ENCODE measurements at regions not wholly inside any gene's neighbourhood (a gene's known extent, or its start where the extent isn't known, plus 50 kb on each side); places are given as distances from the start of the nearest gene placed in this dataset.
"Not testable (repeated sequence)": the region's sequence is repeated elsewhere in the genome, so short reads cannot be mapped to it uniquely, and the experiment has no call there.

GRCh38 chr13:27327633-27328032 is 57.0 kb downstream of the RASL11A start:
- no peaks in the 10 kb centered on the region for H3K36me3 Mint-ChIP-seq
- H3K9me3 Mint-ChIP-seq, result no peaks in the 10 kb centered on the region
- DNase-seq (no peak), ATAC-seq (ENCODE audit: low read depth) (no peak)
- peaks cover 1% of the 10 kb centered on the region for H3K27me3 Mint-ChIP-seq
- H3K27ac Mint-ChIP-seq, result no peak overlapping the region
- POLR2A ChIA-PET, result no interaction called here
- H3K4me3 Mint-ChIP-seq, result no peak overlapping the region
- no peaks in the 10 kb centered on the region for H3K4me1 Mint-ChIP-seq

- H3K27ac Mint-ChIP-seq, result no peak overlapping the region
These were observed 58.6 kb downstream of the RASL11A start for GRCh38 chr13:27329210-27329609.

DNA sequence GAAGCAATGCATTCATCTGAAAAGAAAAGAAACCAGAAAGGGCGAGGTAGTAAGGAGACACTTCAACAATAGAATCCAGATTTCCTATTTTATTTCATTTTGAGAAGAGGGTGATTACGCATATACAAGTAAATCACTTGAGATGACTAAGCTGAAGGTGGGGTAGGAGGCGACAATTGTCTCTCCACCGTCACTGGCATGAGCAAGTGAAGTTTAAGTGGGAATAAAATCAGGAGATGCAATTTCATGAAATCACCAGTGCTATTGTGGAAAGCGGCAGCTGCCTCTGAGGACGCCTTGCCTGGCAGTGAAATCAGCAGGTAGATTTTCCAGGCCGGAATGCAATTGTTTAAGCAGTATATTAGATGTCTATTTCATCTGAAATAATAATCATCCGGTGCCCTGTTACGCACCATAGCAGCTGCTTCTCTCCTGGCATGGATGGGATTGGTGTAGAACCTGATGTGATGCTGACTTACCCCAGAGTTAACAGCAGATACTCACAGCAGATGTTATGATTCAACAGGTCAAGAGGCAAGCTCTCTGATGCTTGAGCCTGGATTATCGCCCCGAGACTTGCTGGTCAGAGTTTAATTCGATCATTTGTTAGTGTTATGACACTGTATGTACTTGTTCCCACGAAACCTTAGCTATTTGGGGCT is 64.3 kb downstream of the RASL11A start:
- H3K27me3 Mint-ChIP-seq, result peaks cover 4% of the 10 kb centered on the region
- POLR2A ChIA-PET, result interaction anchor here (0.7 kb wide), 1 partner anchor 125 kb away, joined by 3 read pairs; no protein-coding TSS in a partner anchor
- DNase-seq (no peak), ATAC-seq (ENCODE audit: low read depth) (no peak)
- H3K27ac Mint-ChIP-seq, result no peak overlapping the region
- no peaks in the 10 kb centered on the region for H3K36me3 Mint-ChIP-seq
- no peak overlapping the region for H3K4me3 Mint-ChIP-seq
- no peaks in the 10 kb centered on the region for H3K9me3 Mint-ChIP-seq
- peaks cover 1% of the 10 kb centered on the region for H3K4me1 Mint-ChIP-seq

More at GRCh38 chr13:27329210-27329609, 58.6 kb downstream of the RASL11A start:
- Mint-ChIP-seq H3K27me3 (peaks cover 4% of the 10 kb centered on the region), H3K4me1 (peaks cover 1% of the 10 kb centered on the region), H3K36me3 (no peaks in the 10 kb centered on the region), H3K9me3 (no peaks in the 10 kb centered on the region), H3K4me3 (no peak overlapping the region)
- POLR2A ChIA-PET, result no interaction called here
- ATAC-seq (ENCODE audit: low read depth) (no peak), DNase-seq (no peak)

GRCh38 chr13:27336014-27336673 is 65.5 kb downstream of the RASL11A start:
- ATAC-seq (ENCODE audit: low read depth) (no peak), DNase-seq (no peak)
- peaks cover 1% of the 10 kb centered on the region for H3K4me1 Mint-ChIP-seq
- POLR2A ChIA-PET, result interaction anchor here (0.7 kb wide), 1 partner anchor 127 kb away, joined by 3 read pairs; no protein-coding TSS in a partner anchor
- H3K4me3 Mint-ChIP-seq, result no peak overlapping the region
- no peaks in the 10 kb centered on the region for H3K36me3 Mint-ChIP-seq
- peaks cover 8% of the 10 kb centered on the region for H3K27me3 Mint-ChIP-seq
- H3K9me3 Mint-ChIP-seq, result no peaks in the 10 kb centered on the region
- no peak overlapping the region for H3K27ac Mint-ChIP-seq

- POLR2A ChIA-PET, result no interaction called here
- H3K9me3 Mint-ChIP-seq, result no peaks in the 10 kb centered on the region
These were observed 67.6 kb downstream of the RASL11A start for GRCh38 chr13:27338207-27338606.

GRCh38 chr13:27338816-27339215 is 68.2 kb downstream of the RASL11A start:
- H3K9me3 Mint-ChIP-seq, result no peaks in the 10 kb centered on the region
- H3K4me3 Mint-ChIP-seq, result no peak overlapping the region
- DNase-seq (no peak), ATAC-seq (ENCODE audit: low read depth) (no peak)
- no peak overlapping the region for H3K27ac Mint-ChIP-seq
- H3K27me3 Mint-ChIP-seq, result peaks cover 3% of the 10 kb centered on the region
- POLR2A ChIA-PET, result no interaction called here
- no peaks in the 10 kb centered on the region for H3K4me1 Mint-ChIP-seq
- H3K36me3 Mint-ChIP-seq, result no peaks in the 10 kb centered on the region

More at GRCh38 chr13:27338207-27338606, 67.6 kb downstream of the RASL11A start:
- Mint-ChIP-seq H3K36me3 (no peaks in the 10 kb centered on the region), H3K4me3 (no peak overlapping the region), H3K27me3 (peaks cover 3% of the 10 kb centered on the region), H3K4me1 (no peaks in the 10 kb centered on the region), H3K27ac (peak overlapping the region; percentile 49)
- no peak for DNase-seq
- no peak for ATAC-seq (ENCODE audit: low read depth)

GRCh38 chr13:27339299-27339698 is 68.7 kb downstream of the RASL11A start:
- no peak overlapping the region for H3K27ac Mint-ChIP-seq
- peaks cover 3% of the 10 kb centered on the region for H3K27me3 Mint-ChIP-seq
- ATAC-seq (ENCODE audit: low read depth), result peak; percentile 66
- POLR2A ChIA-PET, result no interaction called here
- H3K4me1 Mint-ChIP-seq, result no peaks in the 10 kb centered on the region
- H3K9me3 Mint-ChIP-seq, result no peaks in the 10 kb centered on the region
- H3K4me3 Mint-ChIP-seq, result no peak overlapping the region
- peak; percentile 38 for DNase-seq
- H3K36me3 Mint-ChIP-seq, result no peaks in the 10 kb centered on the region

- DNase-seq, result no peak
- no peaks in the 10 kb centered on the region for H3K9me3 Mint-ChIP-seq
- H3K4me3 Mint-ChIP-seq, result no peak overlapping the region
- H3K27ac Mint-ChIP-seq, result no peak overlapping the region
- no peaks in the 10 kb centered on the region for H3K4me1 Mint-ChIP-seq
- ATAC-seq (ENCODE audit: low read depth), result no peak
- POLR2A ChIA-PET, result no interaction called here
- peaks cover 11% of the 10 kb centered on the region for H3K27me3 Mint-ChIP-seq
- no peaks in the 10 kb centered on the region for H3K36me3 Mint-ChIP-seq
These were observed 71.0 kb downstream of the RASL11A start for GRCh38 chr13:27341616-27342015.

DNA sequence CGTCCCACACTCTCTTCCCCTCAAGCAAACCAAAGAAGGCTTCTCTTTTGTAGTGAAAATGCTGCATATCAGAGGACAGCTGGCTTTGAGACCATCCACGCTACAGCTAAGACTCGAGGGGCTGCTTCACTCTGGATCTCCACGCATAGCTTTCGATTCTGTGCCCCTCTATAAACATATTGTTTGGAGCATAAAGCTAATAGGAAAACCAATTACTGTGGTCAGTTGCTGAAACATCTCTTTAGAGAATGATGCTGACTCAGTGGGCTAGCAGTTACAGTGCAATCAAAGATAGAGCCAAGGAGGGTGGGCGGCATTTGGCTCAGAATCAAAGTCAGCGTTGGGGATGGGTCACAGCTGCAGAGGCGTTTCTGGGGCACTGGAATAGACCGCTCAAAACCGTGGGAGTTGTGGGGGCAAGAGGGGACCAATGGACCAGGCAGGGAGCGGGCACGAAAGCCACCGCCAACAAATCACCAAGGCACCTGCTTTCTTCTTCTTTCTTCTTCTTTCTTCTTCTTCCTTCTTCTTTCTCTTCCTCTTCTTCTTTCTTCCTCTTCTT is 76.7 kb downstream of the RASL11A start:
- H3K27ac Mint-ChIP-seq, result no peak overlapping the region
- DNase-seq (no peak), ATAC-seq (ENCODE audit: low read depth) (no peak)
- POLR2A ChIA-PET, result no interaction called here
- H3K36me3 Mint-ChIP-seq, result no peaks in the 10 kb centered on the region
- H3K9me3 Mint-ChIP-seq, result no peaks in the 10 kb centered on the region
- H3K4me1 Mint-ChIP-seq, result no peaks in the 10 kb centered on the region
- H3K4me3 Mint-ChIP-seq, result no peak overlapping the region
- peaks cover 11% of the 10 kb centered on the region for H3K27me3 Mint-ChIP-seq

DNA sequence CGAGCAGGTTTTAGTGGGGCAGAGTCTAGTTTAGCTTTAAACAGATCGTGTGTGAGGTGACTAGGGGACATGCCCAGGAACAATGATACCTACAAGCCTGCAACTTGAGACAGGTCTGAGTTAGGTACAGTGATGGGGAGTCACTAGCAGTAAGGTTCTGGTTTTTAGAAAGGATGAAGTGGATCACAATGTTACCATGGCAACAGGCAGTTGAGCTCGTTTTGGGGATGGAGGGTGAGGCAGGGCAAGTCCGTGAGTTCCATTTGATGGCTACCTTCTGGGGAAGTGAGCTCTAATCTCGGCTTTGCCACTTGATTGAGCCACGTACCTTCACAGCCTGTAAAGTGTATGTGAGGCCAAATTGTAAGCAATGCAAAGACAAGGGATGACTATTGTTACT is 76.0 kb upstream of the GTF3A start:
- H3K36me3 Mint-ChIP-seq, result no peaks in the 10 kb centered on the region
- H3K4me1 Mint-ChIP-seq, result no peaks in the 10 kb centered on the region
- H3K27ac Mint-ChIP-seq, result no peak overlapping the region
- DNase-seq (no peak), ATAC-seq (ENCODE audit: low read depth) (no peak)
- peaks cover 11% of the 10 kb centered on the region for H3K27me3 Mint-ChIP-seq
- POLR2A ChIA-PET, result no interaction called here
- H3K9me3 Mint-ChIP-seq, result no peaks in the 10 kb centered on the region
- H3K4me3 Mint-ChIP-seq, result no peak overlapping the region

- ATAC-seq (ENCODE audit: low read depth) (no peak), DNase-seq (no peak)
- Mint-ChIP-seq H3K9me3 (no peaks in the 10 kb centered on the region), H3K27me3 (peaks cover 11% of the 10 kb centered on the region), H3K36me3 (no peaks in the 10 kb centered on the region), H3K27ac (no peak overlapping the region), H3K4me1 (no peaks in the 10 kb centered on the region), H3K4me3 (no peak overlapping the region)
- POLR2A ChIA-PET, result interaction anchor here (1.7 kb wide), 1 partner anchor 12 kb away, joined by 3 read pairs; no protein-coding TSS in a partner anchor
These were observed 75.0 kb upstream of the GTF3A start for GRCh38 chr13:27349458-27349857.

DNA sequence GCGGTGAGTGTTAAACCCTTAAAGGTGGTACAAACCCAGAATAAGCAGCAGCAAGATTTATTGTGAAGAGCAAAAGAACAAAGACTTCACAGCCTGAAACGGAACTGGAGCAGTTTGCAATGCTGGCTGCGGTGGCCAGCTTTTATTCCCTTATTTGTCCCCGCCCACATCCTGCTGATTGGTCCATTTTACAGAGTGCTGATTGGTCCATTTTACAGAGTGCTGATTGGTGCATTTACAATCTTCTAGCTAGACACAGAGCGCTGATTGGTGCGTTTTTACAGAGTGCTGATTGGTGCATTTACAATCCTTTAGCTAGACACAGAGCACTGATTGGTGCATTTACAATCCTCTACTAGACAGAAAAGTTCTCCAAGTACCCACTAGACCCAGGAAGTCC is 73.6 kb upstream of the GTF3A start:
- H3K9me3 Mint-ChIP-seq; DNase-seq; H3K27me3 Mint-ChIP-seq; ATAC-seq (ENCODE audit: low read depth); H3K4me3 Mint-ChIP-seq; H3K36me3 Mint-ChIP-seq; H3K27ac Mint-ChIP-seq; H3K4me1 Mint-ChIP-seq: not testable (repeated sequence)
- POLR2A ChIA-PET, result interaction anchor here (1.7 kb wide), 1 partner anchor 11 kb away, joined by 3 read pairs; no protein-coding TSS in a partner anchor

GRCh38 chr13:27352698-27353097 is 71.7 kb upstream of the GTF3A start:
- Mint-ChIP-seq H3K9me3 (no peaks in the 10 kb centered on the region), H3K27ac (no peak overlapping the region), H3K4me3 (no peak overlapping the region), H3K4me1 (no peaks in the 10 kb centered on the region), H3K36me3 (no peaks in the 10 kb centered on the region), H3K27me3 (peaks cover 1% of the 10 kb centered on the region)
- ATAC-seq (ENCODE audit: low read depth), result no peak
- POLR2A ChIA-PET, result no interaction called here
- DNase-seq, result no peak

GRCh38 chr13:27353166-27353583 is 71.2 kb upstream of the GTF3A start:
- H3K4me1 Mint-ChIP-seq, result no peaks in the 10 kb centered on the region
- DNase-seq (no peak), ATAC-seq (ENCODE audit: low read depth) (no peak)
- POLR2A ChIA-PET, result no interaction called here
- H3K4me3 Mint-ChIP-seq, result no peak overlapping the region
- no peak overlapping the region for H3K27ac Mint-ChIP-seq
- H3K27me3 Mint-ChIP-seq, result no peaks in the 10 kb centered on the region
- H3K36me3 Mint-ChIP-seq, result no peaks in the 10 kb centered on the region
- no peaks in the 10 kb centered on the region for H3K9me3 Mint-ChIP-seq

Measured in activated naive CD8-positive, alpha-beta T cell treated with anti-CD3 and anti-CD28 coated beads, Interleukin-2, amount 10 ng/mL, durations not matched to agents 7 days and 5 days (primary cell).